HEK293T (cell line): ENCODE measurements at regions not wholly inside any gene's neighbourhood (a gene's known extent, or its start where the extent isn't known, plus 50 kb on each side); places are given as distances from the start of the nearest gene placed in this dataset.

Source experiments
- ARNT ChIP-seq: fragments of 450-650 bp; IDR thresholded peaks from 2 replicates; pipeline ENCODE4 v1.6.1; 2017; ENCODE audit warnings: mild to moderate bottlenecking
- FOXM1 ChIP-seq: fragments of 450-650 bp; IDR thresholded peaks from 2 replicates; pipeline ENCODE4 v1.6.1; 2017; ENCODE audit warnings: mild to moderate bottlenecking, borderline replicate concordance
- LEF1 ChIP-seq: fragments of 450-650 bp; IDR thresholded peaks from 2 replicates; pipeline ENCODE4 v1.6.1; 2017; ENCODE audit warnings: mild to moderate bottlenecking, borderline replicate concordance
- SP1 ChIP-seq: fragments of 450-650 bp; IDR thresholded peaks from 2 replicates; pipeline ENCODE4 v1.6.1; 2017
- ZNF384 ChIP-seq: fragments of 450-650 bp; IDR thresholded peaks from 2 replicates; pipeline ENCODE4 v1.6.1; 2016

DNA sequence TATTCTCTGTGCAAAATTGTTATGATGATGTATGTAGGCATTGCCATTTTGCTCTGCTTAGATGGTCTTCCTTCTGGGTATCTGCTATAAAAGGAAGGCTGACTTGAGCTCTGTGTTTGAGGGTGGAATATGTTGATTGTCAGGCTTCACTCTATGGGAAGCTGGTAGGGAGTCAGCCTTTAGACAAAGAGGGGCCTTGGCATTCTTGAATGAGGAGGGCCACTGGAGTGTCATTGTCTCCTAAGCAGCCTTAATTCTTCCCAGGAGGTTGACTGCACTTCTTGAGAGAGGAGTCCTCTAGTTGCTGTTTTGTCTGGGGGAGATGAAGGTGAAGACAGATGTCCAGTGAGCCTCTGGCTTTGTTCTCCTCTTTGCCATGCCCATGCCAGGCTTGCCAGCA lies 266.8 kb downstream of the KCNRG start:
- TF ChIP-seq LEF1 (no peak), ZNF384 (no peak), FOXM1 (no peak), ARNT (no peak), SP1 (no peak)
